Lower leg skin (tissue), 4 donors: ENCODE measurements at regions not wholly inside any gene's neighbourhood (a gene's known extent, or its start where the extent isn't known, plus 50 kb on each side); places are given as distances from the start of the nearest gene placed in this dataset.

ENCODE experiments used
- DNase-seq, 2 donors: peaks; one replicate each; pipeline ENCODE4 v3.0.0-alpha.2; 2019; ENCODE audit warnings: low spot score in 2 of 2
- H3K4me3 ChIP-seq: fragments of 200-600 bp; sonication (generic); 2 replicates; pipeline ENCODE4 v1.5.1; 2017; ENCODE audit warnings: mild to moderate bottlenecking, low read depth; ENCODE audit not compliant: poor library complexity, severe bottlenecking
- CTCF ChIP-seq, 3 donors: fragments of 450-650 bp; IDR thresholded peaks; one replicate each; pipeline ENCODE4 v1.5.1; 2016; ENCODE audit warnings: antibody characterized with exemption in 3 of 3, mild to moderate bottlenecking in 3 of 3, moderate library complexity in 2 of 3
- POLR2A ChIP-seq, 2 donors: fragments of 450-650 bp; IDR thresholded peaks; one replicate each; pipeline ENCODE4 v1.6.1; 2016 to 2017; ENCODE audit warnings: antibody characterized with exemption in 2 of 2, mild to moderate bottlenecking in 1 of 2, moderate library complexity in 1 of 2
- WGBS, 2 donors: methylation state at CpG; one replicate each; pipeline ENCODE4 v1.1.5; 2018; 5-methylcytosine and 5-hydroxymethylcytosine counted together
- intact Hi-C: fragments of 100-400 bp; cut with DNase I; formaldehyde crosslinking; loops from one replicate; pipeline ENCODE4 v1.15.0; 2023; ENCODE audit warnings: low total_unique reads

- WGBS, 2 donors, result 61 to 64% methylated on average over 8 of the region's 8 CpGs
- H3K4me3 ChIP-seq, result no peak overlapping the region
- DNase-seq, result no peak
- TF ChIP-seq CTCF (IDR thresholded peaks at IDR 0.05), result no peak
- no peak for TF ChIP-seq POLR2A (IDR thresholded peaks at IDR 0.05)
- intact Hi-C loops, result no loop called here
Measured at GRCh38 chr3:72261566-72262564, 476.9 kb upstream of the PROK2 start.

GRCh38 chr3:72260588-72260910 lies 475.6 kb upstream of the PROK2 start:
- 69 to 81% methylated on average over 5 of the region's 5 CpGs for WGBS, 2 donors
- no peak overlapping the region for H3K4me3 ChIP-seq
- no peak for TF ChIP-seq POLR2A (IDR thresholded peaks at IDR 0.05)
- TF ChIP-seq CTCF (IDR thresholded peaks at IDR 0.05), result no peak
- intact Hi-C loops, result no loop called here
- DNase-seq, result no peak

GRCh38 chr3:72259755-72260587 lies 475.0 kb upstream of the PROK2 start:
- TF ChIP-seq POLR2A (IDR thresholded peaks at IDR 0.05) (no peak), CTCF (IDR thresholded peaks at IDR 0.05) (no peak)
- 89 to 97% methylated on average over 7 of the region's 7 CpGs for WGBS, 2 donors
- intact Hi-C loops, result no loop called here
- no peak overlapping the region for H3K4me3 ChIP-seq
- no peak for DNase-seq

- no peak overlapping the region for H3K4me3 ChIP-seq
- intact Hi-C loops, result no loop called here
- TF ChIP-seq CTCF (IDR thresholded peaks at IDR 0.05), result no peak
- no peak for TF ChIP-seq POLR2A (IDR thresholded peaks at IDR 0.05)
- DNase-seq, result no peak
- WGBS, 2 donors, result 52 to 54% methylated on average over 17 of the region's 17 CpGs
Measured at GRCh38 chr3:72258361-72259141, 473.6 kb upstream of the PROK2 start.

- no peak overlapping the region for H3K4me3 ChIP-seq
- intact Hi-C loops, result no loop called here
- DNase-seq, result no peak
- 96 to 100% methylated on average over 2 of the region's 2 CpGs for WGBS, 2 donors
- TF ChIP-seq POLR2A (IDR thresholded peaks at IDR 0.05) (no peak), CTCF (IDR thresholded peaks at IDR 0.05) (no peak)
Measured at GRCh38 chr3:72257738-72258137, 472.8 kb upstream of the PROK2 start.
